ENCODE measurements at regions not wholly inside any gene's neighbourhood (a gene's known extent, or its start where the extent isn't known, plus 50 kb on each side); places are given as distances from the start of the nearest gene placed in this dataset.

- intact Hi-C loops (cut with micrococcal nuclease) = no loop called here
- no peaks in the 10 kb centered on the region for H3K9me3 Mint-ChIP-seq
- H3K36me3 Mint-ChIP-seq = no peaks in the 10 kb centered on the region
- H3K4me3 Mint-ChIP-seq = no peak overlapping the region
- Histone ChIP-seq H3K9ac (ENCODE audit: insufficient read depth, low read length, poor library complexity, severe bottlenecking) (no peak overlapping the region), H4K20me1 (ENCODE audit: insufficient read depth, low read length) (no peaks in the 10 kb centered on the region), H3K79me2 (ENCODE audit: insufficient read depth, low read length) (no peaks in the 10 kb centered on the region), H3K9me3 (replicated peaks in 1 of 2; ENCODE audit: control insufficient read depth in 1 of 2, insufficient read depth in 1 of 2, low read length in 2 of 2) (no peaks in the 10 kb centered on the region), H2AFZ (ENCODE audit: insufficient read depth, low read depth, low read length, poor library complexity, severe bottlenecking) (no peak overlapping the region), H3K4me3 (replicated peaks in 1 of 3; ENCODE audit: low read depth in 2 of 3, low read length in 3 of 3) (no peak overlapping the region), H3K4me2 (replicated peaks; ENCODE audit: extremely low read depth, low read length, poor library complexity, severe bottlenecking) (no peak overlapping the region), H3K36me3 (replicated peaks in 1 of 2; ENCODE audit: control insufficient read depth in 1 of 2, insufficient read depth in 2 of 2, low read length in 2 of 2) (no peaks in the 10 kb centered on the region), H3K4me1 (ENCODE audit: control insufficient read depth in 1 of 2, insufficient read depth in 2 of 2, low read length in 2 of 2) (no peaks in the 10 kb centered on the region), H3K27me3 (ENCODE audit: control insufficient read depth in 2 of 2, insufficient read depth in 2 of 2, low read length in 2 of 2) (no peaks in the 10 kb centered on the region), H3K27ac (ENCODE audit: low read depth in 1 of 2, low read length in 2 of 2) (no peak overlapping the region)
- no peak overlapping the region for H3K27ac Mint-ChIP-seq
- DNase-seq = no peak
- WGBS (ENCODE audit: insufficient coverage) = 100% methylated on average over 1 of the region's 3 CpGs
- peaks cover 2 to 6% (median 6%) of the 10 kb centered on the region in 3 donors for H3K27me3 Mint-ChIP-seq (ENCODE audit: low read depth in 3 of 3)
- H3K4me1 Mint-ChIP-seq = no peaks in the 10 kb centered on the region
- TF ChIP-seq CTCF (IDR thresholded peaks at IDR 0.05) = no peak
Measured at GRCh38 chr3:124415446-124415960, 314.7 kb upstream of the UMPS start.

- no peak overlapping the region for H3K4me2 ChIP-seq (replicated peaks; ENCODE audit: extremely low read depth, low read length, poor library complexity, severe bottlenecking)
- no peaks in the 10 kb centered on the region for H3K9me3 Mint-ChIP-seq
- no peaks in the 10 kb centered on the region for H3K36me3 ChIP-seq (replicated peaks in 1 of 2; ENCODE audit: control insufficient read depth in 1 of 2, insufficient read depth in 2 of 2, low read length in 2 of 2)
- no peak overlapping the region for H3K27ac ChIP-seq (ENCODE audit: low read depth in 1 of 2, low read length in 2 of 2)
- H3K9ac ChIP-seq (ENCODE audit: insufficient read depth, low read length, poor library complexity, severe bottlenecking) = no peak overlapping the region
- no peaks in the 10 kb centered on the region for H3K9me3 ChIP-seq (replicated peaks in 1 of 2; ENCODE audit: control insufficient read depth in 1 of 2, insufficient read depth in 1 of 2, low read length in 2 of 2)
- intact Hi-C loops (cut with micrococcal nuclease) = no loop called here
- peaks cover 2 to 11% (median 4%) of the 10 kb centered on the region in 3 donors for H3K27me3 Mint-ChIP-seq (ENCODE audit: low read depth in 3 of 3)
- no peaks in the 10 kb centered on the region for H3K27me3 ChIP-seq (ENCODE audit: control insufficient read depth in 2 of 2, insufficient read depth in 2 of 2, low read length in 2 of 2)
- no peaks in the 10 kb centered on the region for H3K4me1 Mint-ChIP-seq
- H3K36me3 Mint-ChIP-seq = no peaks in the 10 kb centered on the region
- no peak overlapping the region for H3K4me3 ChIP-seq (replicated peaks in 1 of 3; ENCODE audit: low read depth in 2 of 3, low read length in 3 of 3)
- no peak overlapping the region for H3K27ac Mint-ChIP-seq
- H4K20me1 ChIP-seq (ENCODE audit: insufficient read depth, low read length) = no peaks in the 10 kb centered on the region
- no peak overlapping the region for H2AFZ ChIP-seq (ENCODE audit: insufficient read depth, low read depth, low read length, poor library complexity, severe bottlenecking)
- H3K4me3 Mint-ChIP-seq = no peak overlapping the region
- no peak for TF ChIP-seq CTCF (IDR thresholded peaks at IDR 0.05)
- 72% methylated on average over 2 of the region's 3 CpGs for WGBS (ENCODE audit: insufficient coverage)
- no peaks in the 10 kb centered on the region for H3K4me1 ChIP-seq (ENCODE audit: control insufficient read depth in 1 of 2, insufficient read depth in 2 of 2, low read length in 2 of 2)
- no peaks in the 10 kb centered on the region for H3K79me2 ChIP-seq (ENCODE audit: insufficient read depth, low read length)
- no peak for DNase-seq
Measured at GRCh38 chr3:124419303-124419702, 310.9 kb upstream of the UMPS start.

Data from CD14-positive monocyte (primary cell).